ENCODE measurements at regions not wholly inside any gene's neighbourhood (a gene's known extent, or its start where the extent isn't known, plus 50 kb on each side); places are given as distances from the start of the nearest gene placed in this dataset.

- no peak for TF ChIP-seq CTCF (IDR thresholded peaks at IDR 0.05)
- TF ChIP-seq POLR2A (IDR thresholded peaks at IDR 0.05): no peak
Observed at GRCh38 chr20:4439461-4439860, 190.4 kb upstream of the ADRA1D start.
